ENCODE measurements at regions not wholly inside any gene's neighbourhood (a gene's known extent, or its start where the extent isn't known, plus 50 kb on each side); places are given as distances from the start of the nearest gene placed in this dataset.

GRCh38 chr1:71153826-71154225 lies 73.0 kb upstream of the ZRANB2 start:
- intact Hi-C loops (cut with micrococcal nuclease; ENCODE audit: unreplicated experiment): no loop called here
- Histone ChIP-seq H3K27ac (ENCODE audit: low read depth, low read length, poor library complexity, severe bottlenecking) (no peak overlapping the region), H3K9me3 (ENCODE audit: low read depth, low read length, poor library complexity, severe bottlenecking) (no peaks in the 10 kb centered on the region), H3K4me1 (ENCODE audit: insufficient read depth, low read length, poor library complexity, severe bottlenecking) (no peaks in the 10 kb centered on the region), H3K36me3 (ENCODE audit: insufficient read depth, low read length, poor library complexity, severe bottlenecking) (no peaks in the 10 kb centered on the region), H3K27me3 (replicated peaks; ENCODE audit: insufficient read depth, low read depth, low read length, poor library complexity) (no peaks in the 10 kb centered on the region), H3K4me3 (ENCODE audit: low read depth, low read length, poor library complexity, severe bottlenecking) (no peak overlapping the region)
- ChIA-PET CTCF (no interaction called here), POLR2A (ENCODE audit: low non-redundant PET) (no interaction called here)
- DNase-seq (ENCODE audit: low spot score): no peak
- no TSS peak for BruUV-seq (replicated peaks)
- TF ChIP-seq CTCF (conservative IDR thresholded peaks at IDR 0.05; ENCODE audit: low read depth, low read length) (no peak), EZH2 (IDR thresholded peaks at IDR 0.05; ENCODE audit: borderline replicate concordance, low read depth, low read length, poor library complexity, severe bottlenecking) (no peak)

GRCh38 chr1:71147637-71148360 lies 67.0 kb upstream of the ZRANB2 start:
- ChIA-PET CTCF (no interaction called here), POLR2A (ENCODE audit: low non-redundant PET) (no interaction called here)
- Histone ChIP-seq H3K27ac (ENCODE audit: low read depth, low read length, poor library complexity, severe bottlenecking) (no peak overlapping the region), H3K27me3 (replicated peaks; ENCODE audit: insufficient read depth, low read depth, low read length, poor library complexity) (no peaks in the 10 kb centered on the region), H3K4me3 (ENCODE audit: low read depth, low read length, poor library complexity, severe bottlenecking) (no peak overlapping the region), H3K9me3 (ENCODE audit: low read depth, low read length, poor library complexity, severe bottlenecking) (no peaks in the 10 kb centered on the region), H3K4me1 (ENCODE audit: insufficient read depth, low read length, poor library complexity, severe bottlenecking) (no peaks in the 10 kb centered on the region), H3K36me3 (ENCODE audit: insufficient read depth, low read length, poor library complexity, severe bottlenecking) (no peaks in the 10 kb centered on the region)
- TF ChIP-seq EZH2 (IDR thresholded peaks at IDR 0.05; ENCODE audit: borderline replicate concordance, low read depth, low read length, poor library complexity, severe bottlenecking): no peak
- TF ChIP-seq CTCF (conservative IDR thresholded peaks at IDR 0.05; ENCODE audit: low read depth, low read length): no peak
- intact Hi-C loops (cut with micrococcal nuclease; ENCODE audit: unreplicated experiment): no loop called here
- BruUV-seq (replicated peaks): no TSS peak
- DNase-seq (ENCODE audit: low spot score): peak; percentile 10

GRCh38 chr1:71135571-71135970 lies 54.7 kb upstream of the ZRANB2 start:
- intact Hi-C loops (cut with micrococcal nuclease; ENCODE audit: unreplicated experiment): no loop called here
- Histone ChIP-seq H3K36me3 (ENCODE audit: insufficient read depth, low read length, poor library complexity, severe bottlenecking) (no peaks in the 10 kb centered on the region), H3K27ac (ENCODE audit: low read depth, low read length, poor library complexity, severe bottlenecking) (no peak overlapping the region), H3K27me3 (replicated peaks; ENCODE audit: insufficient read depth, low read depth, low read length, poor library complexity) (no peaks in the 10 kb centered on the region), H3K4me3 (ENCODE audit: low read depth, low read length, poor library complexity, severe bottlenecking) (no peak overlapping the region), H3K4me1 (ENCODE audit: insufficient read depth, low read length, poor library complexity, severe bottlenecking) (no peaks in the 10 kb centered on the region), H3K9me3 (ENCODE audit: low read depth, low read length, poor library complexity, severe bottlenecking) (peaks cover 19% of the 10 kb centered on the region)
- no TSS peak for BruUV-seq (replicated peaks)
- DNase-seq (ENCODE audit: low spot score): no peak
- CTCF ChIA-PET: no interaction called here
- TF ChIP-seq EZH2 (IDR thresholded peaks at IDR 0.05; ENCODE audit: borderline replicate concordance, low read depth, low read length, poor library complexity, severe bottlenecking) (no peak), CTCF (conservative IDR thresholded peaks at IDR 0.05; ENCODE audit: low read depth, low read length) (no peak)
- POLR2A ChIA-PET (ENCODE audit: low non-redundant PET): no interaction called here

Data from A673 (cell line).